ENCODE measurements at regions not wholly inside any gene's neighbourhood (a gene's known extent, or its start where the extent isn't known, plus 50 kb on each side); places are given as distances from the start of the nearest gene placed in this dataset.

GRCh38 chr3:159149131-159149530 lies 347.3 kb downstream of the MFSD1 start:
- in situ Hi-C loops (cut with HindIII; ENCODE audit: low pct_ligation_motif_present, low pct_unique_long_range_greater_than_20kb, low sequenced_read_pairs) = no loop called here
- DNase-seq = no peak

DNA sequence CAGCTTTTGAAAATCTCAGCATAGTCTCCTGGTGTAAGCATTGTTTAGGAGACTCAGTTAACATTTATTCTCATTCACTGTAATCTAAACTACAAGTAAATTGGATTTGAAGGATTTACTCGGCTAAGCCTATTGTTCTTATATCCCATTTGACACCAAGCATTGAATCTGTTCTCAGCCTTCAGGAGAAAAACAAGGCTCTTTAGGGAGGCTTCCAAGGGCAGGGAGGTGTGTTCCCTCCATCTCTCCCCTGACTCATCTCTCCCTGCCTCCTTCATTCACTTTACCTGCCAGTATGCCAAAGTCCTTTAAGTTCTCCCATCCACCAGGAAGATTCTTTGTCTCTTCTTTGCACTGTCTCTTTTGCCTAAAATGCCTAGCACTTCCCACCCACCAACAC lies 347.8 kb downstream of the MFSD1 start:
- in situ Hi-C loops (cut with HindIII; ENCODE audit: low pct_ligation_motif_present, low pct_unique_long_range_greater_than_20kb, low sequenced_read_pairs) = no loop called here
- DNase-seq = no peak

- no peak for DNase-seq
- in situ Hi-C loops (cut with HindIII; ENCODE audit: low pct_ligation_motif_present, low pct_unique_long_range_greater_than_20kb, low sequenced_read_pairs) = no loop called here
These were observed 348.3 kb downstream of the MFSD1 start for GRCh38 chr3:159150180-159150579.

DNA sequence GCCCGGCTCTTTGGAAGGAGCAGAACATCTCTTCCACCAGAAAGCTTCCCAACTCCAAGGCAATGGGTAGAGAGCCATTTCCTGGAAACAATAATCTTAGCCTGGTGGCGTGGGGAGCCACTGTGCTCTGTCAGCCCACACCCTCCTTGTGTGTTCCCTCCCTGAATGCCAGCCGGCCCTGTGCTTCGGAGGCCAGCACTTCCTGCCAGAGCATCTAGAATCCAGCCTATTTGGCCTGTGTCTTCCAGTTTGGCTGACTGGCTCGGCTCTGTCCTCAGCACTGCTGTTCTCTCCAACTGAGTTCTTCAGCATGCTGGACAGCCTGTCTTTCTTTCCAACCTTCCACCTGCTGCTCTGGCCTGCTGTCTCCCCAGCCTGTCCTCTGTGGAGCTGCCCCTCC lies 349.3 kb downstream of the MFSD1 start:
- in situ Hi-C loops (cut with HindIII; ENCODE audit: low pct_ligation_motif_present, low pct_unique_long_range_greater_than_20kb, low sequenced_read_pairs) = no loop called here
- no peak for DNase-seq

GRCh38 chr3:159157275-159157674 lies 355.4 kb downstream of the MFSD1 start:
- in situ Hi-C loops (cut with HindIII; ENCODE audit: low pct_ligation_motif_present, low pct_unique_long_range_greater_than_20kb, low sequenced_read_pairs) = no loop called here

GRCh38 chr3:159158213-159158612 lies 356.4 kb downstream of the MFSD1 start:
- in situ Hi-C loops (cut with HindIII; ENCODE audit: low pct_ligation_motif_present, low pct_unique_long_range_greater_than_20kb, low sequenced_read_pairs) = no loop called here

More at GRCh38 chr3:159157275-159157674, 355.4 kb downstream of the MFSD1 start:
- no peak for DNase-seq

DNA sequence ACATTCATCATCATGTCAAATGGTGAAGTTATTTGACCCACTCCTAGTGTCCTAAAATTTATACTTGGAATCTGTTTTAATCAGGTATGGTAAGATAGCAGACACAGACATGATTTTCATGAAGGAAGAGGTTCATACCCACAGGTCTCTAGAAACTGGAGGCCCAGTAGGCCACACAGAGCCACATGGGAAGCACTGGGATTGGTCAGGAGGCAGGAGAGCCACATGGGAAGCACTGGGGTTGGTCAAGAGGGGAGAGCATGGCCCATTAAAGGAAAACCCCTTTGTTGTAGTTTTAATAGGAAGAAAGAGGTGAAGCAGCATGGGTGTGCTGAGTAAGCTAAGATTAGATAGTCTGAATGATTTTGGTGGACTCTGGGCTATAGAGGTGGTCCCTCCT lies 356.9 kb downstream of the MFSD1 start:
- no peak for DNase-seq
- in situ Hi-C loops (cut with HindIII; ENCODE audit: low pct_ligation_motif_present, low pct_unique_long_range_greater_than_20kb, low sequenced_read_pairs) = no loop called here

More at GRCh38 chr3:159158213-159158612, 356.4 kb downstream of the MFSD1 start:
- DNase-seq = no peak

GRCh38 chr3:159159546-159159945 lies 357.7 kb downstream of the MFSD1 start:
- DNase-seq = no peak
- in situ Hi-C loops (cut with HindIII; ENCODE audit: low pct_ligation_motif_present, low pct_unique_long_range_greater_than_20kb, low sequenced_read_pairs) = no loop called here

DNA sequence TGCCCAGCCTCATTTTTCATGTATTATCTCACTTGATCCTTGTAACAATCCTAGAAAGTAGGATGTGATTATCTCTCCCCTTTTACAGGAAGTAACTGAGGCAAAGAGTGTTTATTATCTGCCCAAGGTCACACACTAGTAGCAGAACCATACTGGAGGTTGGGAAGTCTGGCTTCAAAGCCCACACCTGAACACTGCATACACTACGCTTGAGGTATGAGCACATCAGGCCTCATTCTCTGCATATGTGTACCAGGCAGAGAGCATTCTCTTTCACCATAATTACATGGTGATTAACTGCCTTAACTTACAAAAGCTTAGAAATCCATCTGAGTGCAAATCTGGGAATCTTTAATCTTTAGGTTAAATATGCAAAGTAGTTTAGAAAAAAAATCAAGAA lies 361.8 kb downstream of the MFSD1 start:
- in situ Hi-C loops (cut with HindIII; ENCODE audit: low pct_ligation_motif_present, low pct_unique_long_range_greater_than_20kb, low sequenced_read_pairs) = no loop called here

DNA sequence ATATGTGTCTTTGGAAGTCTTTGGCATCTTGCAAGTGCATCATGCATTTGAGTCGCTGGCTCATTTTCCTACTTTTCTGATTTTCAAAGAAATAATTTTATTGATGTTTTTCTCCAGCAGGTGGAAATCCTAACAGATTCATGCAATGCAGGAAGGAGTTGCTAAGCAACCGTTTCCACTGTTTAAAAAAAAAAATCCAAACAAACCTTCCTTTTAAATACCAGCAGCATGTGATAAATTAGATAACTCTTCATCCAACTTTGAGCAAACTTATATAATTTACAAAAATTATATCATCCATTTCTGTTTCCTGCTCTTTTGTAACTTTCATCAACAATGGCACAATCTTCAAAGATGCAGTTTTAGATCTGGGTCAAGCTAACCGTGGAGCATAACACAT lies 364.1 kb downstream of the MFSD1 start:
- DNase-seq = no peak
- in situ Hi-C loops (cut with HindIII; ENCODE audit: low pct_ligation_motif_present, low pct_unique_long_range_greater_than_20kb, low sequenced_read_pairs) = no loop called here

More for the DNA sequence above, 361.8 kb downstream of the MFSD1 start:
- no peak for DNase-seq

GRCh38 chr3:159166899-159167586 lies 365.2 kb downstream of the MFSD1 start:
- in situ Hi-C loops (cut with HindIII; ENCODE audit: low pct_ligation_motif_present, low pct_unique_long_range_greater_than_20kb, low sequenced_read_pairs) = no loop called here
- DNase-seq = no peak

GRCh38 chr3:159168788-159169187 lies 366.9 kb downstream of the MFSD1 start:
- no peak for DNase-seq
- in situ Hi-C loops (cut with HindIII; ENCODE audit: low pct_ligation_motif_present, low pct_unique_long_range_greater_than_20kb, low sequenced_read_pairs) = no loop called here

DNA sequence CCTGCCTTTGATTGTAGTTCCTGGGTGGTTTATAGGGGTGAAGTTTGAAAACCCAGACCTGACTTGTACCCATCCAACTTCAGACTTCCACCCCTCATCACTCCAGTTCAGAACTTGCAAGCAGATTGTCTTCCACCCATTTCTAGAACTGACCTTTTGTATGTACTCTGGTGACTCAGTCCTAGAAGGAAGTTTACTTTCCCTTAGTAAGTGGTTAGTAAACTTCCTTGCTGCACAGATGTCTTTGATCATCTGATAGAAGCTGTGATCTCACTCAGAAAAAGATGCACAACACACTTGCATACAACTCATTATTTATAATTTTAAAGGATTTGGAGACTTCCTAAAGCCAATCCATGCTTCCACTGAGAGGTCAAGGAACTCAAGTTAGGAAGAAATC lies 368.0 kb downstream of the MFSD1 start:
- no peak for DNase-seq
- in situ Hi-C loops (cut with HindIII; ENCODE audit: low pct_ligation_motif_present, low pct_unique_long_range_greater_than_20kb, low sequenced_read_pairs) = no loop called here

DNA sequence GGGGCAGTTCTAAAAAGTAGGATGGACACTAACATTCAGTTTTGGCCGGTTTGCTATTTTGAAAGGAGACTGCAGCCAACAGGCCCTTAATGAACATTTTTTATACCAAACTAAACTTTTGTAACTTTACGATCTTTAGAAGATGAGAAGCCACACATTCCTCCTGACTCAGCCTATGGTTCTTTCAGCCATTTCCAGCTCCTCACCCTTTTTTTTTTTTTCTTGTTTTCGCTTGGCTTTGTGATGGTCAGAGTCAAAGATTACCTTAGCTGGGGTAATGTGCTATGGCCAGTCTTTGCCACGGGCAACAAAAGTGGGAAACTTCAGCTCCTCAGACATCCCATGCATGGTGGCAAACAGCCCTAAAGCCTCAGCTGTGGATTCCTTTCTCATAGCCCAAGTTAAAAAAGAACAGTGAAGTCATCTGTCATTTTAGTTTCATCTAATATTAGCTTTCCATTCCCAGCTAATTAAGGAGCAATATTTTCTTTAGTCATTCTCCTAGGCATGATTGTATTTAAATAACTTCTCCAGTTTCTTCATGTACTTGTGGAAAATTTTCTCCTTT lies 368.7 kb downstream of the MFSD1 start:
- in situ Hi-C loops (cut with HindIII; ENCODE audit: low pct_ligation_motif_present, low pct_unique_long_range_greater_than_20kb, low sequenced_read_pairs) = no loop called here
- no peak for DNase-seq

- no peak for DNase-seq
- in situ Hi-C loops (cut with HindIII; ENCODE audit: low pct_ligation_motif_present, low pct_unique_long_range_greater_than_20kb, low sequenced_read_pairs) = no loop called here
These were observed 369.5 kb downstream of the MFSD1 start for GRCh38 chr3:159171333-159171732.

DNA sequence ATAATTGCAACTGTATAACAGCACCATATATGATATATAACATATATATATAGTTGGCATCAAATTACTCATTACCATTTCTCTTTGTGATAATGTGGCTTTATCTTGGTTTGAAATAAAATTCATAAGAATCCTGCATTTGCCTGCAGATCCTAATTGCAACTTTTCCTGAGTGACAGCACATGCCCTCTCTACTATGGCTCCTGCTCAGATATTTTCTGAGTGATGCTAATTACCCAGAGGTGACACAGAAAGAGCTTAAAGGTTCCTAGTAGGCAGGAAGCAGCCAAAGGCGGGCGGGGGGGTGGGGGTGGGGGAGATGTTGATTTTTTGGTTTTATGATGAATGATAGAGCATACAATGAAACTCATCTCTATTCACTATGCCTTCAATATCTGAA lies 370.6 kb downstream of the MFSD1 start:
- DNase-seq = no peak
- in situ Hi-C loops (cut with HindIII; ENCODE audit: low pct_ligation_motif_present, low pct_unique_long_range_greater_than_20kb, low sequenced_read_pairs) = no loop called here

DNA sequence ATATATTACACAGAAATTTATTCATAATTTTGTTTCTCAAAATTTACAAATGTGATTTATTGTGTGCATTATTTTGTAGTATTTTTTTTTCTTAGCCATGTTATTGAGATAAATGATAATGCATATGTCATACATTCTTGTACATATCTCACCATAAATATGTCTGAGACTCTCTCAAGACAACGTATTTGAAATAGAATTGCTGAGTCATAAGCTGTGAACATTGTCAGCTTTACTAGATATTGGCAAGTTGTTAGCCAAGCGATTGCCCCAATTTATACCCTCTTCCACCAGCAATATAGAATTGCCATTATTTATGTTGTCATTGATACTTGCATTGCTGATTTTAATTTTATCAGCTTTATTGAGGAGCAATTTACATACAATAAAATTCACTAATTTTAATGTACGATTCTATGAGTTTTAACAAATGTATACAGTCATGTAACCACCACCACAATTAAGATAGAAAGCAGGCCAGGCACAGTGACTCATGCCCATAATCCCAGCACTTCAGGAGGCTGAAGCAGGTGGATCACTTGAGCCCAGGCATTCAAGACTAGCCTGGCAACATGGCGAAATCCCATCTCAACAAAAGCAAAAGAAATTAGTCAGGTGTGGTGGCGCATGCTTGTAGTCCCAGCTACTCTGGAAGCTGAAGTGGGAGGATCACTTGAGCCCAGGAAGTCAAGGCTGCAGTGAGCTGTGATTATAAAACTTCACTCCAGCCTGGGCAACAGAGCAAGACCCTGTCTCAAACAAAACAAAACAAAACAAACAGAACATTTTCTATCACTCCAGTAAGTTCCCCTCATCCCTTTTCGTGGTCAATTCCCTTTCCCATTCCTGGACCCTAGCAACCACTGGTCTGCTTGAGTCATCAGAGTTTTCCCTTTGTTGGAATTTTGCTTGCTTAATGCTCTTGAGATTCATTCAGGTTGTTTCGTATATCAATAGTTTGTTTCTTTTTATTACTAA lies 373.1 kb downstream of the MFSD1 start:
- no peak for DNase-seq
- in situ Hi-C loops (cut with HindIII; ENCODE audit: low pct_ligation_motif_present, low pct_unique_long_range_greater_than_20kb, low sequenced_read_pairs) = no loop called here

- DNase-seq = no peak
- in situ Hi-C loops (cut with HindIII; ENCODE audit: low pct_ligation_motif_present, low pct_unique_long_range_greater_than_20kb, low sequenced_read_pairs) = no loop called here
These were observed 376.5 kb downstream of the MFSD1 start for GRCh38 chr3:159178209-159178897.

- no peak for DNase-seq
- in situ Hi-C loops (cut with HindIII; ENCODE audit: low pct_ligation_motif_present, low pct_unique_long_range_greater_than_20kb, low sequenced_read_pairs) = no loop called here
These were observed 381.1 kb downstream of the MFSD1 start for GRCh38 chr3:159182961-159183360.
